BE2C (cell line): ENCODE measurements at regions not wholly inside any gene's neighbourhood (a gene's known extent, or its start where the extent isn't known, plus 50 kb on each side); places are given as distances from the start of the nearest gene placed in this dataset.

Experiments
- DNase-seq: peaks from one replicate; pipeline ENCODE4 v3.0.0-alpha.2; 2020
- H3K27me3 ChIP-seq: fragments of 250-450 bp; sonication (Bioruptor Pico); 2 replicates; pipeline ENCODE4 v1.5.1; 2020; ENCODE audit warnings: mild to moderate bottlenecking
- H3K36me3 ChIP-seq: fragments of 250-450 bp; sonication (Bioruptor Pico); 2 replicates; pipeline ENCODE4 v1.5.1; 2020; ENCODE audit warnings: mild to moderate bottlenecking
- H3K4me1 ChIP-seq: fragments of 250-450 bp; sonication (Bioruptor Pico); 2 replicates; pipeline ENCODE4 v1.5.1; 2020
- H3K4me3 ChIP-seq: 2 replicates; pipeline ENCODE4 v1.5.1; 2011; ENCODE audit warnings: low read depth, low read length
- H3K9me3 ChIP-seq: fragments of 250-450 bp; sonication (Bioruptor Pico); 2 replicates; pipeline ENCODE4 v1.5.1; 2020
- CTCF ChIP-seq: IDR thresholded peaks from 2 replicates; pipeline ENCODE4 v1.5.1; 2012; ENCODE audit warnings: mild to moderate bottlenecking, low read depth, low read length

- no peaks in the 10 kb centered on the region for H3K4me1 ChIP-seq
- no peaks in the 10 kb centered on the region for H3K36me3 ChIP-seq
- no peak for TF ChIP-seq CTCF
- no peak for DNase-seq
- H3K9me3 ChIP-seq: no peaks in the 10 kb centered on the region
- no peaks in the 10 kb centered on the region; the same call in 1 of the 2 replicates for H3K27me3 ChIP-seq
- no peak overlapping the region for H3K4me3 ChIP-seq
Measured at GRCh38 chr20:6502219-6502618, 265.3 kb upstream of the BMP2 start.

DNA sequence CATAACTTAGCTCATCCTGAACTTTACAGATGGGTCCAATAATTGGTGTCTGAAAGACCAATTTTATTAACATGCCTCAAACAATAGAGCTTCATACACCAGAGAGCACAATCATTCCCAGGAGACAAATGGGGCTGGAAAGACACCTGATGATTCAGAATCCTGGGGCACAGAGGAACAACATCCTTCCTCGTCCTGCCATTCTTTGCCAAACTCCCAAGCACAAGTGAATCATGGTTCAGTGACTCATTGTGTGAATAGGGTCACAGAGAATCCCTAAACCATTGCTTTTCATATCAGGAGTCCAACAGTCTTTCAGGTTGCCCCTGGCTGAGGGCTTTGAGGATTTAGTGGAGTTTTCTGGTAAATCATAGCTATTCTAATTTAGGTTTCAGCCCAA is 266.4 kb upstream of the BMP2 start:
- DNase-seq: no peak
- Histone ChIP-seq H3K36me3 (no peaks in the 10 kb centered on the region), H3K9me3 (no peaks in the 10 kb centered on the region), H3K4me3 (no peak overlapping the region), H3K27me3 (no peaks in the 10 kb centered on the region; the same call in 1 of the 2 replicates), H3K4me1 (no peaks in the 10 kb centered on the region)
- TF ChIP-seq CTCF: no peak

DNA sequence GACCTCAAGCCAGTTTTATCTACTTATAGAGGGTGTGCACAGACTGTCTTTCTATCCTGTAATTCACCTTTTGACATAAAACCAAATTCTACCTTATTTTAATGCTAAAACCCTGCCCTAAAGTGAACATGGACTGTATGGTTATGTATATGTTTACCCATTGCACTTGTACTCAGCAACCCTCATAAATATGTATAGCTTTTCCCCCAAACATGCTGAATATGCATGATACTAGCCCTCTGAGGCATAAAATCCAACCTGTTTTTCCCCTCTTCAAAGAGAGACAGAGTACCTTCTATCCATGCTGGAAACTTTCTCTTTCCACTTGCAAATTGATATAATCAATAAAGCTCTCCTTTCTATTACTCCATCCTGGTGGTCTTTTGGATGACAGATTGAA is 267.9 kb upstream of the BMP2 start:
- no peaks in the 10 kb centered on the region for H3K9me3 ChIP-seq
- no peak for TF ChIP-seq CTCF
- H3K4me3 ChIP-seq: no peak overlapping the region
- H3K36me3 ChIP-seq: no peaks in the 10 kb centered on the region
- no peaks in the 10 kb centered on the region for H3K4me1 ChIP-seq
- DNase-seq: no peak
- no peaks in the 10 kb centered on the region; the same call in 1 of the 2 replicates for H3K27me3 ChIP-seq

DNA sequence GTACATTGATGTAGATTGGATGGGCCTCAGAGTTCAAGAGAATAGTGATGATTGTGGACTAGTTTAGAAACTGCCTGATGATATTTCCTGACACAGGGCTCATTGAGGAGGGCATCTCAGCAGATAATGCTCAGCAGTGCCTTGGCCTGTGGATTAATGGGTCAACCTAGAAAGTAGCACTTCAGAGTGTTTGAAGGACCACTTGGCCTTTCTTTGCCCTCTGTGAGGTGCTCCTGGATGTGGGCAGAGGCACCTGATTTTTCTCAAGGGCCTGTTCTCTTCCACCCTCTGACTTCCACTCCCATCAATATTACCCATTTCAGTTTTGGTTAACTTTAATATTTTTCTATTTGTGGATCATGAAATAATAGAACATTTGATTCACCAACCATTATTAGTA is 270.6 kb upstream of the BMP2 start:
- Histone ChIP-seq H3K4me3 (no peak overlapping the region), H3K4me1 (no peaks in the 10 kb centered on the region), H3K27me3 (no peaks in the 10 kb centered on the region), H3K9me3 (no peaks in the 10 kb centered on the region), H3K36me3 (no peaks in the 10 kb centered on the region)
- DNase-seq: no peak
- no peak for TF ChIP-seq CTCF

DNA sequence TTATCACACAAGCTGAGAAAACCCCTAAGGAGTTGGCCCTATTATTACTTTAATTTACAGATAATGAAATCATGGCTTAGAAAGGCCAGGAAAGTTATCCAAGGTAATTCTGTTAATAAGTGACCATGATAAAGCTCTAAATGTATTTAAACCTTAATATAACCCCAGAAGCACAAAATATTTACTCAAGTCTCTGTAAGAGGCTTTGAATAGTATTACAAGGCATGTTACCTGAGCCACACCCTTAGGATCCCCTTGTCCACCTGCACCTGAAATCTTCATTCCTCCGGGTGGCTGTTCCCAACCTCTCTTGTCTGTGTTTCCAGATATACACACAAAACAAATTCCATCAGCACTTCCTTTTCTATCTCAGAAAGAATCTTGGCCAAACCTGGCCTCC is 271.6 kb upstream of the BMP2 start:
- Histone ChIP-seq H3K4me3 (no peak overlapping the region), H3K27me3 (no peaks in the 10 kb centered on the region), H3K4me1 (no peaks in the 10 kb centered on the region), H3K9me3 (no peaks in the 10 kb centered on the region), H3K36me3 (no peaks in the 10 kb centered on the region)
- no peak for TF ChIP-seq CTCF
- no peak for DNase-seq

DNA sequence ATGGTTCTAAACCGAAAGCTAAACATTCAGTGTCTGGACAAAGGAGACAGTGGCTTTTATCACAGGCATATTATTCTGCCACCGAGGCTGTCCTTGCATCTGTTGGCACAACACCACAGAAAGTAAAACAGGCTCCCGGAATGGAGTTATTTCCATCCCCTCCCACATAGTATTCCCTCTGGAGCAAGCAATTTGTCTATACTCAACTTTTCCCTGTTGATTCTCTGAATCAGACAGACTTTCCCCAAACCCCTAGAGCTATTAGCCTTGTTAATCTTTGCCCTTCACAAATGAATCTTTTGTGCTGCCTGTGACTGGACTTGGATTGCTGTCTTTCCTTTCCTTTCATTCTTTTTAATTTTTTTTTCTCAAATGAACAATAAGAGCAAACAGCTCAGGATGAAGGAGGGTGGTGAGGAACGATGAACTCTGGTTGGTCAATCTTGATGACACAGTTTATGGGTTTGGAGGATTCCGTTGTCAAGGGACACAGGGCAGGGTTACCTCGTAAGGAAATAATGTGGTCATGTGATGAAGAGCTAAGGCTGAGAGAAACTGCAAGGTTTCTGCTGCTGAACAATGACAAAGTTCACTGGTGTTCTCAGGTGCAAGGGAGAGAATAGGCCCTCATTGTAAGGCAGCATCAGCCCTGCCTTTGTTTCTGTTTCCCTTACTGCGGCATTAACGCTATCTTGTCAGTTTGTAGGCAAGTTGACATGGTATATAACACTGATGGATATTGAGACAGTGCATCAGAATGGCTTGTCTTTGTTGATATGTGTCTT is 275.0 kb upstream of the BMP2 start:
- Histone ChIP-seq H3K36me3 (no peaks in the 10 kb centered on the region), H3K27me3 (no peaks in the 10 kb centered on the region), H3K4me1 (no peaks in the 10 kb centered on the region), H3K9me3 (no peaks in the 10 kb centered on the region), H3K4me3 (no peak overlapping the region)
- DNase-seq: no peak
- TF ChIP-seq CTCF: no peak
